BJ (cell line): ENCODE measurements at regions not wholly inside any gene's neighbourhood (a gene's known extent, or its start where the extent isn't known, plus 50 kb on each side); places are given as distances from the start of the nearest gene placed in this dataset.

Experiments used
- CTCF ChIA-PET: fragments of 350-600 bp; formaldehyde crosslinking; extraction: SDS; loops from one replicate; lab custom pipeline; 2021; ENCODE audit warnings: antibody characterized with exemption, inconsistent platforms; lab: Yijun Ruan, JAX
- POLR2A ChIA-PET: fragments of 300-600 bp; sonication (Branson Sonifier 250); formaldehyde crosslinking; extraction: SDS; loops from one replicate; lab custom pipeline; 2021; ENCODE audit warnings: antibody characterized with exemption; lab: Charles Lee
- DNase-seq: peaks from one replicate; pipeline ENCODE4 v3.0.0-alpha.2; 2011; ENCODE audit warnings: low read depth
- H3K27me3 ChIP-seq: 2 replicates; pipeline ENCODE4 v1.6.0; 2011; ENCODE audit warnings: low read length; ENCODE audit not compliant: control insufficient read depth, insufficient read depth
- H3K36me3 ChIP-seq: 2 replicates; pipeline ENCODE4 v1.5.1; 2011; ENCODE audit warnings: low read length; ENCODE audit not compliant: control insufficient read depth, insufficient read depth
- H3K4me3 ChIP-seq: 2 replicates; pipeline ENCODE4 v1.5.1; 2011; ENCODE audit warnings: low read depth, mild to moderate bottlenecking, control low read depth, low read length
- CTCF ChIP-seq: IDR thresholded peaks from 2 replicates; pipeline ENCODE4 v1.5.1; 2011; ENCODE audit warnings: low read depth, mild to moderate bottlenecking, control low read depth, inconsistent platforms, low read length, moderate library complexity; ENCODE audit not compliant: insufficient read depth

GRCh38 chr10:120342115-120342714 lies 114.8 kb upstream of the PLPP4 start:
- DNase-seq, result no peak
- no peak for TF ChIP-seq CTCF
- POLR2A ChIA-PET, result no interaction called here
- Histone ChIP-seq H3K36me3 (no peaks in the 10 kb centered on the region), H3K27me3 (no peaks in the 10 kb centered on the region), H3K4me3 (no peak overlapping the region)
- CTCF ChIA-PET, result interaction anchor here (0.9 kb wide), 2 partner anchors 28 to 656 kb away, joined by 3 read pairs; no protein-coding TSS in a partner anchor

GRCh38 chr10:120345186-120345585 lies 111.8 kb upstream of the PLPP4 start:
- POLR2A ChIA-PET, result no interaction called here
- Histone ChIP-seq H3K36me3 (no peaks in the 10 kb centered on the region), H3K4me3 (no peak overlapping the region), H3K27me3 (no peaks in the 10 kb centered on the region)
- TF ChIP-seq CTCF, result no peak
- CTCF ChIA-PET, result interaction anchor here (0.6 to 1.4 kb wide), 3 partner anchors 9 to 79 kb away, joined by 3 read pairs; no protein-coding TSS in a partner anchor
- DNase-seq, result no peak

- no peak for DNase-seq
- Histone ChIP-seq H3K4me3 (no peak overlapping the region), H3K36me3 (no peaks in the 10 kb centered on the region), H3K27me3 (no peaks in the 10 kb centered on the region)
- TF ChIP-seq CTCF, result no peak
- ChIA-PET CTCF (no interaction called here), POLR2A (no interaction called here)
Measured at GRCh38 chr10:120347644-120348043, 109.4 kb upstream of the PLPP4 start.

- CTCF ChIA-PET, result interaction anchor here (1.0 to 1.6 kb wide), 2 partner anchors 12 to 18 kb away, joined by 3 to 5 read pairs; no protein-coding TSS in a partner anchor
- H3K36me3 ChIP-seq, result no peaks in the 10 kb centered on the region
- no peak for DNase-seq
- no peak for TF ChIP-seq CTCF
- H3K4me3 ChIP-seq, result no peak overlapping the region
- no peaks in the 10 kb centered on the region for H3K27me3 ChIP-seq
- POLR2A ChIA-PET, result no interaction called here
Measured at GRCh38 chr10:120349069-120349468, 108.0 kb upstream of the PLPP4 start.

GRCh38 chr10:120355425-120355824 lies 101.6 kb upstream of the PLPP4 start:
- ChIA-PET POLR2A (no interaction called here), CTCF (no interaction called here)
- no peaks in the 10 kb centered on the region for H3K36me3 ChIP-seq
- TF ChIP-seq CTCF, result no peak
- no peak overlapping the region for H3K4me3 ChIP-seq
- H3K27me3 ChIP-seq, result no peaks in the 10 kb centered on the region
- no peak for DNase-seq
